Muscle layer of duodenum (tissue), 2 donors: ENCODE measurements at regions not wholly inside any gene's neighbourhood (a gene's known extent, or its start where the extent isn't known, plus 50 kb on each side); places are given as distances from the start of the nearest gene placed in this dataset.

Experiments
- H3K27ac ChIP-seq: one replicate; pipeline ENCODE4 v1.7.0; 2013; ENCODE audit warnings: mild to moderate bottlenecking, low read length
- H3K27me3 ChIP-seq: one replicate; pipeline ENCODE4 v1.7.0; 2013; ENCODE audit warnings: low read depth, mild to moderate bottlenecking, control low read depth, low read length
- H3K36me3 ChIP-seq, 2 donors: one replicate each; pipeline ENCODE4 v1.7.0; 2013; ENCODE audit warnings: low read length in 2 of 2, control low read depth in 1 of 2, mild to moderate bottlenecking in 1 of 2; ENCODE audit not compliant: insufficient read depth in 2 of 2, control insufficient read depth in 1 of 2
- H3K4me1 ChIP-seq, 2 donors: one replicate each; pipeline ENCODE4 v1.7.0; 2013; ENCODE audit warnings: low read length in 2 of 2, mild to moderate bottlenecking in 2 of 2, control low read depth in 1 of 2, moderate library complexity in 1 of 2; ENCODE audit not compliant: insufficient read depth in 2 of 2, control insufficient read depth in 1 of 2
- H3K4me3 ChIP-seq, 2 donors: one replicate each; pipeline ENCODE4 v1.7.0; 2013; ENCODE audit warnings: low read length in 2 of 2, low read depth in 1 of 2, mild to moderate bottlenecking in 1 of 2
- H3K9me3 ChIP-seq, 2 donors: one replicate each; pipeline ENCODE4 v1.7.0; 2013; ENCODE audit warnings: low read length in 2 of 2, control low read depth in 1 of 2, mild to moderate bottlenecking in 1 of 2; ENCODE audit not compliant: control insufficient read depth in 1 of 2
- donor health status: healthy.

GRCh38 chr3:162015856-162016255 is 519.2 kb downstream of the OTOL1 start:
- no peaks in the 10 kb centered on the region for H3K36me3 ChIP-seq
- no peak overlapping the region for H3K27ac ChIP-seq
- no peaks in the 10 kb centered on the region for H3K27me3 ChIP-seq
- H3K4me1 ChIP-seq = no peaks in the 10 kb centered on the region
- H3K4me3 ChIP-seq = no peak overlapping the region
- no peaks in the 10 kb centered on the region for H3K9me3 ChIP-seq

- H3K27me3 ChIP-seq = no peaks in the 10 kb centered on the region
- H3K36me3 ChIP-seq = no peaks in the 10 kb centered on the region
- no peaks in the 10 kb centered on the region for H3K9me3 ChIP-seq
- no peak overlapping the region for H3K27ac ChIP-seq
- H3K4me3 ChIP-seq = no peak overlapping the region
- H3K4me1 ChIP-seq = no peaks in the 10 kb centered on the region
These were observed 523.2 kb downstream of the OTOL1 start for GRCh38 chr3:162019817-162020216.

- H3K27ac ChIP-seq = no peak overlapping the region
- H3K4me3 ChIP-seq = no peak overlapping the region
- no peaks in the 10 kb centered on the region for H3K36me3 ChIP-seq
- no peaks in the 10 kb centered on the region for H3K4me1 ChIP-seq
- no peaks in the 10 kb centered on the region for H3K27me3 ChIP-seq
- H3K9me3 ChIP-seq = no peaks in the 10 kb centered on the region
These were observed 524.6 kb downstream of the OTOL1 start for GRCh38 chr3:162021206-162021605.

- Histone ChIP-seq H3K27ac (no peak overlapping the region), H3K36me3 (no peaks in the 10 kb centered on the region), H3K27me3 (no peaks in the 10 kb centered on the region), H3K9me3 (no peaks in the 10 kb centered on the region), H3K4me1 (no peaks in the 10 kb centered on the region), H3K4me3 (no peak overlapping the region)
These were observed 526.3 kb downstream of the OTOL1 start for GRCh38 chr3:162022911-162023310.

- no peaks in the 10 kb centered on the region for H3K4me1 ChIP-seq
- no peaks in the 10 kb centered on the region for H3K27me3 ChIP-seq
- H3K4me3 ChIP-seq = no peak overlapping the region
- H3K36me3 ChIP-seq = no peaks in the 10 kb centered on the region
- no peak overlapping the region for H3K27ac ChIP-seq
- H3K9me3 ChIP-seq = no peaks in the 10 kb centered on the region
These were observed 533.1 kb downstream of the OTOL1 start for GRCh38 chr3:162029736-162030135.

- Histone ChIP-seq H3K4me3 (no peak overlapping the region), H3K4me1 (no peaks in the 10 kb centered on the region), H3K9me3 (no peaks in the 10 kb centered on the region), H3K27me3 (no peaks in the 10 kb centered on the region), H3K36me3 (no peaks in the 10 kb centered on the region), H3K27ac (no peak overlapping the region)
These were observed 537.8 kb downstream of the OTOL1 start for GRCh38 chr3:162034368-162034767.

- Histone ChIP-seq H3K9me3 (no peaks in the 10 kb centered on the region), H3K27ac (no peak overlapping the region), H3K27me3 (no peaks in the 10 kb centered on the region), H3K36me3 (no peaks in the 10 kb centered on the region), H3K4me3 (no peak overlapping the region), H3K4me1 (no peaks in the 10 kb centered on the region)
These were observed 545.0 kb downstream of the OTOL1 start for GRCh38 chr3:162041622-162042021.

- H3K4me1 ChIP-seq = no peaks in the 10 kb centered on the region
- H3K4me3 ChIP-seq = no peak overlapping the region
- H3K9me3 ChIP-seq = no peaks in the 10 kb centered on the region
- no peaks in the 10 kb centered on the region for H3K27me3 ChIP-seq
- no peaks in the 10 kb centered on the region for H3K36me3 ChIP-seq
- H3K27ac ChIP-seq = no peak overlapping the region
These were observed 556.0 kb downstream of the OTOL1 start for GRCh38 chr3:162052636-162053035.

- Histone ChIP-seq H3K27ac (no peak overlapping the region), H3K36me3 (no peaks in the 10 kb centered on the region), H3K9me3 (no peaks in the 10 kb centered on the region), H3K27me3 (no peaks in the 10 kb centered on the region), H3K4me1 (no peaks in the 10 kb centered on the region), H3K4me3 (no peak overlapping the region)
These were observed 576.1 kb downstream of the OTOL1 start for GRCh38 chr3:162072656-162073164.

GRCh38 chr3:162073422-162073975 is 576.9 kb downstream of the OTOL1 start:
- Histone ChIP-seq H3K9me3 (no peaks in the 10 kb centered on the region), H3K4me3 (no peak overlapping the region), H3K27ac (no peak overlapping the region), H3K36me3 (no peaks in the 10 kb centered on the region), H3K27me3 (no peaks in the 10 kb centered on the region), H3K4me1 (no peaks in the 10 kb centered on the region)

- H3K27me3 ChIP-seq = no peaks in the 10 kb centered on the region
- no peaks in the 10 kb centered on the region for H3K4me1 ChIP-seq
- no peaks in the 10 kb centered on the region for H3K9me3 ChIP-seq
- no peak overlapping the region for H3K4me3 ChIP-seq
- no peaks in the 10 kb centered on the region for H3K36me3 ChIP-seq
- no peak overlapping the region for H3K27ac ChIP-seq
These were observed 580.5 kb downstream of the OTOL1 start for GRCh38 chr3:162077108-162077507.

- H3K4me3 ChIP-seq = no peak overlapping the region
- no peaks in the 10 kb centered on the region for H3K9me3 ChIP-seq
- H3K27me3 ChIP-seq = no peaks in the 10 kb centered on the region
- H3K36me3 ChIP-seq = no peaks in the 10 kb centered on the region
- no peak overlapping the region for H3K27ac ChIP-seq
- no peaks in the 10 kb centered on the region for H3K4me1 ChIP-seq
These were observed 585.9 kb downstream of the OTOL1 start for GRCh38 chr3:162082516-162082915.
